ENCODE measurements at regions not wholly inside any gene's neighbourhood (a gene's known extent, or its start where the extent isn't known, plus 50 kb on each side); places are given as distances from the start of the nearest gene placed in this dataset.
"Not testable (repeated sequence)": the region's sequence is repeated elsewhere in the genome, so short reads cannot be mapped to it uniquely, and the experiment has no call there.

GRCh38 chr3:56955492-56956111 lies 104.9 kb upstream of the SPATA12 start:
- DNase-seq (ENCODE audit: low read depth in 2 of 2) = no peak

GRCh38 chr3:56954125-56954524 lies 106.3 kb upstream of the SPATA12 start:
- DNase-seq (ENCODE audit: low read depth in 2 of 2) = no peak

GRCh38 chr3:56952846-56953245 lies 107.6 kb upstream of the SPATA12 start:
- DNase-seq (ENCODE audit: low read depth in 2 of 2) = no peak

GRCh38 chr3:56952061-56952460 lies 108.4 kb upstream of the SPATA12 start:
- no peak for DNase-seq (ENCODE audit: low read depth in 2 of 2)

- no peak for DNase-seq (ENCODE audit: low read depth in 2 of 2)
Measured at GRCh38 chr3:56951366-56951765, 109.1 kb upstream of the SPATA12 start.

GRCh38 chr3:56945378-56945777 lies 115.1 kb upstream of the SPATA12 start:
- DNase-seq (ENCODE audit: low read depth in 2 of 2) = not testable (repeated sequence)

- DNase-seq (ENCODE audit: low read depth in 2 of 2) = no peak
Measured at GRCh38 chr3:56942523-56942922, 117.9 kb upstream of the SPATA12 start.

GRCh38 chr3:56940976-56941375 lies 119.5 kb upstream of the SPATA12 start:
- DNase-seq (ENCODE audit: low read depth in 2 of 2) = no peak

GRCh38 chr3:56940321-56940720 lies 120.1 kb upstream of the SPATA12 start:
- DNase-seq (ENCODE audit: low read depth in 2 of 2) = no peak

GRCh38 chr3:56939834-56940233 lies 120.6 kb upstream of the SPATA12 start:
- DNase-seq (ENCODE audit: low read depth in 2 of 2) = no peak

GRCh38 chr3:56938530-56938929 lies 121.9 kb upstream of the SPATA12 start:
- DNase-seq (ENCODE audit: low read depth in 2 of 2) = no peak

GRCh38 chr3:56937580-56937979 lies 122.9 kb upstream of the SPATA12 start:
- DNase-seq (ENCODE audit: low read depth in 2 of 2) = no peak

- DNase-seq (ENCODE audit: low read depth in 2 of 2) = no peak
Measured at GRCh38 chr3:56935811-56936210, 124.7 kb upstream of the SPATA12 start.

GRCh38 chr3:56934481-56934880 lies 126.0 kb upstream of the SPATA12 start:
- DNase-seq (ENCODE audit: low read depth in 2 of 2) = not testable (repeated sequence)

- no peak for DNase-seq (ENCODE audit: low read depth in 2 of 2)
Measured at GRCh38 chr3:56933803-56934202, 126.7 kb upstream of the SPATA12 start.

GRCh38 chr3:56932866-56933265 lies 127.6 kb upstream of the SPATA12 start:
- no peak for DNase-seq (ENCODE audit: low read depth in 2 of 2)

GRCh38 chr3:56931836-56932235 lies 128.6 kb upstream of the SPATA12 start:
- DNase-seq (ENCODE audit: low read depth in 2 of 2) = no peak

- no peak for DNase-seq (ENCODE audit: low read depth in 2 of 2)
Measured at GRCh38 chr3:56930706-56931105, 129.0 kb upstream of the ARHGEF3 start.

- DNase-seq (ENCODE audit: low read depth in 2 of 2) = no peak
Measured at GRCh38 chr3:56929809-56930615, 128.3 kb upstream of the ARHGEF3 start.

- DNase-seq (ENCODE audit: low read depth in 2 of 2) = no peak
Measured at GRCh38 chr3:56928379-56929068, 126.8 kb upstream of the ARHGEF3 start.

- no peak for DNase-seq (ENCODE audit: low read depth in 2 of 2)
Measured at GRCh38 chr3:56927855-56928254, 126.1 kb upstream of the ARHGEF3 start.

- no peak for DNase-seq (ENCODE audit: low read depth in 2 of 2)
Measured at GRCh38 chr3:56926947-56927282, 125.2 kb upstream of the ARHGEF3 start.

All from stimulated activated CD8-positive, alpha-beta memory T cell treated with anti-CD3 and anti-CD28 coated beads, Interleukin-2, amount 100 ng/mL, for 1 hour (primary cell).